ENCODE measurements at regions not wholly inside any gene's neighbourhood (a gene's known extent, or its start where the extent isn't known, plus 50 kb on each side); places are given as distances from the start of the nearest gene placed in this dataset.

DNA sequence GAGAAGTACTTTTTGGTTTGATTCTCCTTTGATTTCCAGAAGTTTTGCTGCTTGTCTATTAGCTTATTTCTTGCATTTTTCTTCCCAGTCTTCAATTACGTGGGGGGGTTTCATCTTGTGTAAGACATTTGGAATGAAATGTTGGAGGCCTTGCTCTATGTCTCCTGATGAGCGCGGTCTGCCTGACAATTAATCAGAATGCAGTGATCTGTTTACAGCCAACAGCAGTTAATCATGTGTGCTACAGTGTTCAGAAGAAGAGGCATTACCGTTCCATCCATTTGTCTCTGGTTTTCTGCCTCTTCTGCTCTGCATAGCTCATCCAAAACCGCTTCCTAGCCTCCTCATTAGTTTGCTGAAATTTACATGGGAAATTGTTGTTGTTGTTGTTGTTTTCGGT is 134.4 kb upstream of the ST6GAL2 start:
- no peaks in the 10 kb centered on the region for H3K36me3 ChIP-seq (replicated peaks in 1 of 2; ENCODE audit: control insufficient read depth in 1 of 2, insufficient read depth in 2 of 2, low read length in 1 of 2)
- H3K4me2 ChIP-seq: no peak overlapping the region
- CTCF ChIA-PET: no interaction called here
- H2AFZ ChIP-seq (ENCODE audit: low read depth): no peak overlapping the region
- no peaks in the 10 kb centered on the region for H3F3A ChIP-seq (replicated peaks; ENCODE audit: insufficient read depth)
- no peaks in the 10 kb centered on the region for H3K4me1 ChIP-seq (ENCODE audit: control insufficient read depth in 1 of 2, insufficient read depth in 2 of 2, low read depth in 1 of 2, low read length in 1 of 2)
- no peaks in the 10 kb centered on the region for H3K9me2 ChIP-seq
- WGBS (ENCODE audit: low lambda C conversion rate): 62% methylated on average over 6 of the region's 6 CpGs
- no peaks in the 10 kb centered on the region for H4K20me1 ChIP-seq (ENCODE audit: insufficient read depth)
- no peaks in the 10 kb centered on the region for H3K79me2 ChIP-seq (ENCODE audit: insufficient read depth)
- H3K27me3 ChIP-seq (ENCODE audit: insufficient read depth): no peaks in the 10 kb centered on the region
- no peak overlapping the region for H3K4me3 ChIP-seq (ENCODE audit: low read depth in 2 of 2, low read length in 1 of 2)
- no peak for DNase-seq
- H3K9ac ChIP-seq: no peak overlapping the region
- no peaks in the 10 kb centered on the region for H3K9me3 ChIP-seq
- POLR2A ChIA-PET: no interaction called here
- H3K27ac ChIP-seq (ENCODE audit: low read depth in 2 of 2, low read length in 1 of 2): no peak overlapping the region
- TF ChIP-seq RCOR1 (IDR thresholded peaks at IDR 0.05; ENCODE audit: low read length) (no peak), YY1 (IDR thresholded peaks at IDR 0.05; ENCODE audit: low read depth) (no peak), FOXM1 (IDR thresholded peaks at IDR 0.05; ENCODE audit: low read depth) (no peak), FOSL2 (IDR thresholded peaks at IDR 0.05; ENCODE audit: borderline replicate concordance, low read depth) (no peak), MXI1 (IDR thresholded peaks at IDR 0.05; ENCODE audit: low read depth, low read length) (no peak), ELF1 (IDR thresholded peaks at IDR 0.05) (no peak), RFX5 (IDR thresholded peaks at IDR 0.05; ENCODE audit: low read length) (no peak), RAD21 (IDR thresholded peaks at IDR 0.05; ENCODE audit: low read length) (no peak), SMC3 (IDR thresholded peaks at IDR 0.05; ENCODE audit: low read depth, low read length) (no peak), SIN3A (IDR thresholded peaks at IDR 0.05; ENCODE audit: borderline replicate concordance, low read depth, low read length) (no peak), TCF12 (IDR thresholded peaks at IDR 0.05) (no peak), NRF1 (IDR thresholded peaks at IDR 0.05; ENCODE audit: low read depth, low read length) (no peak), FOXJ3 (CRISPR knock-in tag; IDR thresholded peaks at IDR 0.05) (no peak)
- TF ChIP-seq, protein P1, sequence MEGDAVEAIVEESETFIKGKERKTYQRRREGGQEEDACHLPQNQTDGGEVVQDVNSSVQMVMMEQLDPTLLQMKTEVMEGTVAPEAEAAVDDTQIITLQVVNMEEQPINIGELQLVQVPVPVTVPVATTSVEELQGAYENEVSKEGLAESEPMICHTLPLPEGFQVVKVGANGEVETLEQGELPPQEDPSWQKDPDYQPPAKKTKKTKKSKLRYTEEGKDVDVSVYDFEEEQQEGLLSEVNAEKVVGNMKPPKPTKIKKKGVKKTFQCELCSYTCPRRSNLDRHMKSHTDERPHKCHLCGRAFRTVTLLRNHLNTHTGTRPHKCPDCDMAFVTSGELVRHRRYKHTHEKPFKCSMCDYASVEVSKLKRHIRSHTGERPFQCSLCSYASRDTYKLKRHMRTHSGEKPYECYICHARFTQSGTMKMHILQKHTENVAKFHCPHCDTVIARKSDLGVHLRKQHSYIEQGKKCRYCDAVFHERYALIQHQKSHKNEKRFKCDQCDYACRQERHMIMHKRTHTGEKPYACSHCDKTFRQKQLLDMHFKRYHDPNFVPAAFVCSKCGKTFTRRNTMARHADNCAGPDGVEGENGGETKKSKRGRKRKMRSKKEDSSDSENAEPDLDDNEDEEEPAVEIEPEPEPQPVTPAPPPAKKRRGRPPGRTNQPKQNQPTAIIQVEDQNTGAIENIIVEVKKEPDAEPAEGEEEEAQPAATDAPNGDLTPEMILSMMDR (IDR thresholded peaks at IDR 0.05): no peak
- TF ChIP-seq, protein P2, sequence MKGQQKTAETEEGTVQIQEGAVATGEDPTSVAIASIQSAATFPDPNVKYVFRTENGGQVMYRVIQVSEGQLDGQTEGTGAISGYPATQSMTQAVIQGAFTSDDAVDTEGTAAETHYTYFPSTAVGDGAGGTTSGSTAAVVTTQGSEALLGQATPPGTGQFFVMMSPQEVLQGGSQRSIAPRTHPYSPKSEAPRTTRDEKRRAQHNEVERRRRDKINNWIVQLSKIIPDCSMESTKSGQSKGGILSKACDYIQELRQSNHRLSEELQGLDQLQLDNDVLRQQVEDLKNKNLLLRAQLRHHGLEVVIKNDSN (IDR thresholded peaks at IDR 0.05; ENCODE audit: borderline replicate concordance, low read depth): no peak

DNA sequence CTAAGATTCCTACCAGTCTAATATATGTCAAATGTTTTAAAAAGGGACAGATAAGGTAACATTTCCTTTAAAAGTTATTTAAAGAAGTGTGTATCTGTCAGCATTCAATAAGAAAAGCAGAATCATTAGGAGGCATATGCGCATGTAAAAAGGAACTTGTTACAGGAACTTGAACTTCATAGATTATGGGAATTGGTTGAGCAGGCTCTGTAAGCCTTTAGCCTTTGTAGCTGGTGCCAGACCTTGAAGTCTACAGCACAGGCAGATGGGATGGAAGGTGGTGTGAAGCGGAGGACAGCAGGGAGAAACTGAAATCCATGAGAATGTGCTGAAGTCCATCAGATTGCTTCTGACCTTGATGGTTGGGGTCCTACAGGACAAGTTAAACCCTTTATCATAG is 138.3 kb upstream of the ST6GAL2 start:
- Histone ChIP-seq H3K9ac (no peak overlapping the region), H3K4me2 (no peak overlapping the region), H2AFZ (ENCODE audit: low read depth) (no peak overlapping the region), H3K4me3 (ENCODE audit: low read depth in 2 of 2, low read length in 1 of 2) (no peak overlapping the region), H3K36me3 (replicated peaks in 1 of 2; ENCODE audit: control insufficient read depth in 1 of 2, insufficient read depth in 2 of 2, low read length in 1 of 2) (no peaks in the 10 kb centered on the region), H3K27me3 (ENCODE audit: insufficient read depth) (no peaks in the 10 kb centered on the region), H3K27ac (ENCODE audit: low read depth in 2 of 2, low read length in 1 of 2) (no peak overlapping the region), H3K9me3 (no peaks in the 10 kb centered on the region), H3K4me1 (ENCODE audit: control insufficient read depth in 1 of 2, insufficient read depth in 2 of 2, low read depth in 1 of 2, low read length in 1 of 2) (no peaks in the 10 kb centered on the region), H3F3A (replicated peaks; ENCODE audit: insufficient read depth) (peaks cover 4% of the 10 kb centered on the region), H4K20me1 (ENCODE audit: insufficient read depth) (no peaks in the 10 kb centered on the region), H3K79me2 (ENCODE audit: insufficient read depth) (no peaks in the 10 kb centered on the region), H3K9me2 (no peaks in the 10 kb centered on the region)
- WGBS (ENCODE audit: low lambda C conversion rate): 88% methylated on average over 2 of the region's 2 CpGs
- no peak for DNase-seq
- ChIA-PET POLR2A (no interaction called here), CTCF (no interaction called here)
- TF ChIP-seq NRF1 (IDR thresholded peaks at IDR 0.05; ENCODE audit: low read depth, low read length): no peak
- TF ChIP-seq EP300 (IDR thresholded peaks at IDR 0.05; ENCODE audit: borderline replicate concordance in 1 of 2, low read depth in 1 of 2, low read length in 1 of 2): no peak
- TF ChIP-seq GATA2 (CRISPR knock-in tag; IDR thresholded peaks at IDR 0.05): no peak

All from SK-N-SH (cell line).